Activated CD8-positive, alpha-beta T cell treated with anti-CD3 and anti-CD28 coated beads for 36 hours (primary cell): ENCODE measurements at regions not wholly inside any gene's neighbourhood (a gene's known extent, or its start where the extent isn't known, plus 50 kb on each side); places are given as distances from the start of the nearest gene placed in this dataset.

Source experiments
- ATAC-seq: fragments of 200-7000 bp; cut with Tn5 transposase; one replicate; pipeline ENCODE4 v1.10.0; 2021; ENCODE audit warnings: mild to moderate bottlenecking, moderate library complexity
- CTCF ChIA-PET: fragments of 350-600 bp; sonication (Branson Sonifier 250); formaldehyde crosslinking; loops from one replicate; lab custom pipeline; 2021; ENCODE audit warnings: antibody characterized with exemption; lab: Charles Lee
- POLR2A ChIA-PET: fragments of 350-600 bp; sonication (Branson Sonifier 250); formaldehyde crosslinking; loops from one replicate; lab custom pipeline; 2021; ENCODE audit warnings: antibody characterized with exemption; lab: Charles Lee
- DNase-seq: peaks from one replicate; pipeline ENCODE4 v3.0.0-alpha.2; 2020
- H3K27ac Mint-ChIP-seq: one replicate; pipeline ENCODE4 v1.8.0; 2021; ENCODE audit warnings: mild to moderate bottlenecking, mixed read lengths
- H3K27me3 Mint-ChIP-seq: one replicate; pipeline ENCODE4 v1.8.0; 2021; ENCODE audit warnings: mixed read lengths
- H3K36me3 Mint-ChIP-seq: one replicate; pipeline ENCODE4 v1.8.0; 2021; ENCODE audit warnings: low read depth, mixed read lengths
- H3K4me1 Mint-ChIP-seq: one replicate; pipeline ENCODE4 v1.8.0; 2021; ENCODE audit warnings: low read depth, mixed read lengths
- H3K4me3 Mint-ChIP-seq: one replicate; pipeline ENCODE4 v1.8.0; 2021; ENCODE audit warnings: mild to moderate bottlenecking, moderate library complexity, mixed read lengths
- H3K9me3 Mint-ChIP-seq: one replicate; pipeline ENCODE4 v1.8.0; 2021; ENCODE audit warnings: mixed read lengths
- intact Hi-C: fragments of 100-400 bp; cut with micrococcal nuclease; formaldehyde crosslinking; loops from one replicate; pipeline ENCODE4 v1.10.0; 2022
- TF ChIP-seq, protein P1 (sequence below): fragments of 200-600 bp; IDR thresholded peaks from one replicate; pipeline ENCODE4 v1.8.0; 2022; ENCODE audit warnings: antibody characterized with exemption, mild to moderate bottlenecking

- ChIA-PET POLR2A (no interaction called here), CTCF (no interaction called here)
Observed at GRCh38 chr10:33460505-33461294, 126.2 kb upstream of the NRP1 start.

GRCh38 chr10:33459602-33460001 lies 125.1 kb upstream of the NRP1 start:
- ChIA-PET CTCF (no interaction called here), POLR2A (no interaction called here)
- Mint-ChIP-seq H3K9me3 (no peaks in the 10 kb centered on the region), H3K4me1 (no peaks in the 10 kb centered on the region), H3K27ac (no peak overlapping the region), H3K4me3 (no peak overlapping the region), H3K27me3 (no peaks in the 10 kb centered on the region), H3K36me3 (no peaks in the 10 kb centered on the region)
- intact Hi-C loops: no loop called here
- TF ChIP-seq, protein P1, sequence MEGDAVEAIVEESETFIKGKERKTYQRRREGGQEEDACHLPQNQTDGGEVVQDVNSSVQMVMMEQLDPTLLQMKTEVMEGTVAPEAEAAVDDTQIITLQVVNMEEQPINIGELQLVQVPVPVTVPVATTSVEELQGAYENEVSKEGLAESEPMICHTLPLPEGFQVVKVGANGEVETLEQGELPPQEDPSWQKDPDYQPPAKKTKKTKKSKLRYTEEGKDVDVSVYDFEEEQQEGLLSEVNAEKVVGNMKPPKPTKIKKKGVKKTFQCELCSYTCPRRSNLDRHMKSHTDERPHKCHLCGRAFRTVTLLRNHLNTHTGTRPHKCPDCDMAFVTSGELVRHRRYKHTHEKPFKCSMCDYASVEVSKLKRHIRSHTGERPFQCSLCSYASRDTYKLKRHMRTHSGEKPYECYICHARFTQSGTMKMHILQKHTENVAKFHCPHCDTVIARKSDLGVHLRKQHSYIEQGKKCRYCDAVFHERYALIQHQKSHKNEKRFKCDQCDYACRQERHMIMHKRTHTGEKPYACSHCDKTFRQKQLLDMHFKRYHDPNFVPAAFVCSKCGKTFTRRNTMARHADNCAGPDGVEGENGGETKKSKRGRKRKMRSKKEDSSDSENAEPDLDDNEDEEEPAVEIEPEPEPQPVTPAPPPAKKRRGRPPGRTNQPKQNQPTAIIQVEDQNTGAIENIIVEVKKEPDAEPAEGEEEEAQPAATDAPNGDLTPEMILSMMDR: no peak
- ATAC-seq (no peak), DNase-seq (no peak)

More at GRCh38 chr10:33460505-33461294, 126.2 kb upstream of the NRP1 start:
- H3K27ac Mint-ChIP-seq: no peak overlapping the region
- intact Hi-C loops: no loop called here
- DNase-seq (no peak), ATAC-seq (no peak)
- no peaks in the 10 kb centered on the region for H3K27me3 Mint-ChIP-seq
- H3K4me3 Mint-ChIP-seq: no peak overlapping the region
- no peaks in the 10 kb centered on the region for H3K36me3 Mint-ChIP-seq
- H3K9me3 Mint-ChIP-seq: no peaks in the 10 kb centered on the region
- H3K4me1 Mint-ChIP-seq: no peaks in the 10 kb centered on the region
- TF ChIP-seq, protein P1: no peak

DNA sequence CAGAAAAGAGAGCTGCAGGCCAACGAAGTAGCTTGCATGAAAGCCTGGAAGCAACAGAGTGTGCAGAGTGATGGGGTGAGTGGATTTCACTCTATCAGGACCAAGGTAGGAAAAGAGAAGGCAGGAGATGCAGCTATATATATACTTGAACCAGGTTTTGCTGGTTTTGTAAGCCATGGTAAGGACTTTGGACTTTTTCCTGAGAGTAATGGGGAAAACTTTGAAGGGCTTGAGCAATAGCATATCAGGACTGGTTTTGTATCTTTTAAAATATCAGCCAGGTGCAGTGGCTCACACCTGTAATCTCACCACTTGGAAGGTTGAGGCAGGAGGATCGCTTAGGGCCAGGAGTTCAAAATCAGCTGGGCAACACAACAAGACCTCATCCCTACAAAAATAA lies 120.6 kb upstream of the NRP1 start:
- no peaks in the 10 kb centered on the region for H3K27me3 Mint-ChIP-seq
- no peak for DNase-seq
- ATAC-seq: no peak
- intact Hi-C loops: no loop called here
- H3K4me3 Mint-ChIP-seq: no peak overlapping the region
- TF ChIP-seq, protein P1: no peak
- H3K4me1 Mint-ChIP-seq: no peaks in the 10 kb centered on the region
- H3K9me3 Mint-ChIP-seq: no peaks in the 10 kb centered on the region
- ChIA-PET CTCF (no interaction called here), POLR2A (no interaction called here)
- H3K27ac Mint-ChIP-seq: no peak overlapping the region
- no peaks in the 10 kb centered on the region for H3K36me3 Mint-ChIP-seq

- no peaks in the 10 kb centered on the region for H3K4me1 Mint-ChIP-seq
- H3K27ac Mint-ChIP-seq: no peak overlapping the region
- H3K36me3 Mint-ChIP-seq: no peaks in the 10 kb centered on the region
- intact Hi-C loops: no loop called here
- ChIA-PET POLR2A (no interaction called here), CTCF (no interaction called here)
- no peak overlapping the region for H3K4me3 Mint-ChIP-seq
- ATAC-seq (no peak), DNase-seq (no peak)
- TF ChIP-seq, protein P1: no peak
- no peaks in the 10 kb centered on the region for H3K27me3 Mint-ChIP-seq
- H3K9me3 Mint-ChIP-seq: no peaks in the 10 kb centered on the region
Observed at GRCh38 chr10:33454554-33454953, 120.1 kb upstream of the NRP1 start.
